NT2/D1 (cell line): ENCODE measurements at regions not wholly inside any gene's neighbourhood (a gene's known extent, or its start where the extent isn't known, plus 50 kb on each side); places are given as distances from the start of the nearest gene placed in this dataset.

Source experiments
- SUZ12 ChIP-seq: IDR thresholded peaks from 2 replicates; pipeline ENCODE4 v1.6.1; 2011; ENCODE audit not compliant: insufficient read length, insufficient read depth; ENCODE audit errors: extremely low read depth
- YY1 ChIP-seq: IDR thresholded peaks from 2 replicates; pipeline ENCODE4 v1.6.1; 2011; ENCODE audit not compliant: insufficient read length, insufficient read depth

- TF ChIP-seq YY1 (no peak), SUZ12 (no peak)
Observed at GRCh38 chr9:22170556-22170955, 161.5 kb upstream of the CDKN2B start.
